H1 (cell line): ENCODE measurements at regions not wholly inside any gene's neighbourhood (a gene's known extent, or its start where the extent isn't known, plus 50 kb on each side); places are given as distances from the start of the nearest gene placed in this dataset.
"Not testable (repeated sequence)": the region's sequence is repeated elsewhere in the genome, so short reads cannot be mapped to it uniquely, and the experiment has no call there.

ENCODE experiments used
- CEBPB ChIP-seq: IDR thresholded peaks from 2 replicates; pipeline ENCODE4 v1.6.1; 2012; ENCODE audit warnings: low read depth, low read length
- EGR1 ChIP-seq: IDR thresholded peaks from 2 replicates; pipeline ENCODE4 v1.6.1; 2011; ENCODE audit warnings: low read depth, low read length, borderline replicate concordance
- EZH2 ChIP-seq: fragments of 200-600 bp; sonication (generic); IDR thresholded peaks from 2 replicates; pipeline ENCODE4 v1.7.1; 2012; ENCODE audit warnings: low read depth, mild to moderate bottlenecking, moderate library complexity, low read length, inconsistent platforms; ENCODE audit not compliant: severe bottlenecking
- JUND ChIP-seq: IDR thresholded peaks from 2 replicates; pipeline ENCODE4 v1.6.1; 2011; ENCODE audit warnings: mild to moderate bottlenecking, improper control_type of control experiment, low read length
- KDM5A ChIP-seq: fragments of 200-600 bp; IDR thresholded peaks from 2 replicates; pipeline ENCODE4 v1.7.1; 2012; ENCODE audit warnings: mild to moderate bottlenecking, low read length, inconsistent platforms, mixed read lengths
- MAFK ChIP-seq: IDR thresholded peaks from 2 replicates; pipeline ENCODE4 v1.6.1; 2012; ENCODE audit warnings: low read depth, mild to moderate bottlenecking, improper control_type of control experiment, low read length
- POLR2AphosphoS5 ChIP-seq: IDR thresholded peaks from 2 replicates; pipeline ENCODE4 v1.6.1; 2011; ENCODE audit warnings: low read depth, low read length
- RAD21 ChIP-seq, 2 experiments: IDR thresholded peaks in 1 of 2; conservative IDR thresholded peaks in 1 of 2; 2 replicates each; pipeline ENCODE4 v1.6.1; 2011; ENCODE audit warnings: low read depth in 2 of 2, low read length in 2 of 2, improper control_type of control experiment in 1 of 2, inconsistent platforms in 1 of 2, mild to moderate bottlenecking in 1 of 2, moderate library complexity in 1 of 2
- RNF2 ChIP-seq: fragments of 200-900, 300-1000 bp; sonication (generic); IDR thresholded peaks from 2 replicates; pipeline ENCODE4 v1.7.1; 2016; ENCODE audit warnings: borderline replicate concordance, low read depth, mild to moderate bottlenecking, antibody characterized with exemption, low read length; ENCODE audit not compliant: poor library complexity, severe bottlenecking; ENCODE audit errors: missing control alignments
- SP2 ChIP-seq: IDR thresholded peaks from 2 replicates; pipeline ENCODE4 v1.6.1; 2012; ENCODE audit warnings: mild to moderate bottlenecking, low read length, inconsistent platforms
- TAF1 ChIP-seq: IDR thresholded peaks from 2 replicates; pipeline ENCODE4 v1.6.1; 2011; ENCODE audit warnings: mild to moderate bottlenecking, low read depth, low read length
- TEAD4 ChIP-seq: IDR thresholded peaks from 2 replicates; pipeline ENCODE4 v1.6.1; 2012; ENCODE audit warnings: low read depth, low read length, inconsistent platforms, mixed read lengths
- TF ChIP-seq, protein P1 (sequence below), 3 experiments: IDR thresholded peaks; 1 replicate in 2 of 3; 2 replicates in 1 of 3; pipeline versions ENCODE4 v1.5.1 to v1.6.1; 2011; ENCODE audit warnings: low read length in 3 of 3, mild to moderate bottlenecking in 3 of 3, inconsistent platforms in 2 of 3, low read depth in 1 of 3, moderate library complexity in 1 of 3; ENCODE audit not compliant: insufficient read depth in 1 of 3; ENCODE audit errors: control extremely low read depth in 1 of 3

DNA sequence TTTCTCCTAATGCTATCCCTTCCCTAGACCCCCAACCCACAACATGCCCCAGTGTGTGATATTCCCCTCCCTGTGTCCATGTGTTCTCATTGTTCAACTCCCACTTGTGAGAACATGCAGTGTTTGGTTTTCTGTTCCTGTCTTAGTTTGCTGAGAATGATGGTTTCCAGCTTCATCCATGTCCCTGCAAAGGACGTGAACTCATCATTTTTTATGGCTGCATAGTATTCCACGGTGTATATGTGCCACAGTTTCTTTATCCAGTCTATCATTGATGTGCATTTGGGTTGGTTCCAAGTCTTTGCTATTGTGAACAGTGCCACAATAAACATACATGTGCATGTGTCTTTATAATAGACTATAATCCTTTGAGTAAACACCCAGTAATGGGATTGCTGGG, 109.0 kb upstream of the RANBP3L start:
- not testable (repeated sequence) for TF ChIP-seq RAD21 (IDR thresholded peaks at IDR 0.05 in 1 of 2, conservative IDR thresholded peaks at IDR 0.05 in 1 of 2; ENCODE audit: low read depth in 2 of 2, low read length in 2 of 2); CEBPB; RNF2; EZH2; JUND; TEAD4; EGR1; POLR2AphosphoS5; TAF1; KDM5A; SP2; MAFK
- TF ChIP-seq, protein P1, sequence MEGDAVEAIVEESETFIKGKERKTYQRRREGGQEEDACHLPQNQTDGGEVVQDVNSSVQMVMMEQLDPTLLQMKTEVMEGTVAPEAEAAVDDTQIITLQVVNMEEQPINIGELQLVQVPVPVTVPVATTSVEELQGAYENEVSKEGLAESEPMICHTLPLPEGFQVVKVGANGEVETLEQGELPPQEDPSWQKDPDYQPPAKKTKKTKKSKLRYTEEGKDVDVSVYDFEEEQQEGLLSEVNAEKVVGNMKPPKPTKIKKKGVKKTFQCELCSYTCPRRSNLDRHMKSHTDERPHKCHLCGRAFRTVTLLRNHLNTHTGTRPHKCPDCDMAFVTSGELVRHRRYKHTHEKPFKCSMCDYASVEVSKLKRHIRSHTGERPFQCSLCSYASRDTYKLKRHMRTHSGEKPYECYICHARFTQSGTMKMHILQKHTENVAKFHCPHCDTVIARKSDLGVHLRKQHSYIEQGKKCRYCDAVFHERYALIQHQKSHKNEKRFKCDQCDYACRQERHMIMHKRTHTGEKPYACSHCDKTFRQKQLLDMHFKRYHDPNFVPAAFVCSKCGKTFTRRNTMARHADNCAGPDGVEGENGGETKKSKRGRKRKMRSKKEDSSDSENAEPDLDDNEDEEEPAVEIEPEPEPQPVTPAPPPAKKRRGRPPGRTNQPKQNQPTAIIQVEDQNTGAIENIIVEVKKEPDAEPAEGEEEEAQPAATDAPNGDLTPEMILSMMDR (IDR thresholded peaks at IDR 0.05; ENCODE audit: control extremely low read depth in 1 of 3, insufficient read depth in 1 of 3, low read depth in 1 of 3, low read length in 3 of 3): not testable (repeated sequence)
